ENCODE measurements at regions not wholly inside any gene's neighbourhood (a gene's known extent, or its start where the extent isn't known, plus 50 kb on each side); places are given as distances from the start of the nearest gene placed in this dataset.

DNA sequence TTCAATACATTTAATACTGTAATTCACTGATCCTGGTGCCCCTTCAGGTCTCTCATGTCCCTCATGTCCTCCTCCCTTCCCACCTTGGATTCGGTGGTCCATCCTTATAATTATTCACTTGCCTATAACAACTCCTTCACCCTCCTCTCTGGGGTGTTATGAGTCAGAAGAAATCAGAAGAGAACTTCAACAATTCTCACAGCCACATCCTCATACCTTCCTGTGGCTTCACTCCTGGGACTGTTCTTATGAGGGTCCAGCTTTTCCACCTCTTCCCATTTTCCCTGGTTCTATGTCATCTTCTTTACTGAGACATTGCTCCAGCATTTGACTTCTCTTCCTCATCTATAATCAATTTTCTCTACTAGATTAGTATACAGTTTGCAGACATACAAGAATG, 406.1 kb downstream of the NR2F1-AS1 start:
- H3F3A ChIP-seq (ENCODE audit: control insufficient read depth, insufficient read depth), result no peaks in the 10 kb centered on the region
- H3K4me3 ChIP-seq (ENCODE audit: low read length), result no peak overlapping the region
- H3K27ac ChIP-seq (ENCODE audit: low read depth, low read length), result no peak overlapping the region
- no peaks in the 10 kb centered on the region for H3K4me1 ChIP-seq (ENCODE audit: control insufficient read depth, low read length)
- TF ChIP-seq EZH2phosphoT487 (IDR thresholded peaks at IDR 0.05; ENCODE audit: borderline replicate concordance, low read length) (no peak), CTCF (IDR thresholded peaks at IDR 0.05; ENCODE audit: low read depth, low read length, poor library complexity, severe bottlenecking) (no peak)
- no peaks in the 10 kb centered on the region for H3K9me2 ChIP-seq (replicated peaks; ENCODE audit: control insufficient read depth, low read length)
- no peaks in the 10 kb centered on the region for H3K79me2 ChIP-seq (ENCODE audit: control insufficient read depth, low read length)
- H3K9me3 ChIP-seq (ENCODE audit: control insufficient read depth, insufficient read depth, low read length), result no peaks in the 10 kb centered on the region
- H4K20me1 ChIP-seq (ENCODE audit: control insufficient read depth, insufficient read depth, low read depth, low read length), result no peaks in the 10 kb centered on the region
- no peaks in the 10 kb centered on the region for H3K27me3 ChIP-seq (ENCODE audit: control insufficient read depth, low read length)
- H3K4me2 ChIP-seq (ENCODE audit: low read length), result no peak overlapping the region
- no peaks in the 10 kb centered on the region for H3K36me3 ChIP-seq (ENCODE audit: control insufficient read depth, low read length)

DNA sequence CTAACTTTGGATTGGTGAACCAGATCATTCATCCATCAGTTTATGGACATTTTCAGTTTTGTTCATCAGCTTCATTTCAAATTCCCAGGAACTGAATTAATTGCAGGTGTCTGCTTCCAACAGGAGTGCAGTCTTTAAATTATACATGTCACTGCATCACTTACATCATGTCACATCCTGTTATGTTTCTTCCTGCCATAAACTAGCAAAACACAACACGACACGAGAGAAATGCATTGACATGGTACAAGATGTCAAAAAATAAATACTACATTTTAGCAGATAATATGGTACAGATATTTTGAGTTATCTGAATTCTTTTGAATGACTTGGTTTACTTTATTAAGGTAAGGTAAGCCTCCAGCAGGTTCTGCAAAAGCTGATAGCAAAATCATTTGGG, 415.5 kb downstream of the NR2F1-AS1 start:
- Histone ChIP-seq H3F3A (ENCODE audit: control insufficient read depth, insufficient read depth) (no peaks in the 10 kb centered on the region), H3K9me3 (ENCODE audit: control insufficient read depth, insufficient read depth, low read length) (no peaks in the 10 kb centered on the region), H3K36me3 (ENCODE audit: control insufficient read depth, low read length) (no peaks in the 10 kb centered on the region), H4K20me1 (ENCODE audit: control insufficient read depth, insufficient read depth, low read depth, low read length) (no peaks in the 10 kb centered on the region), H3K27ac (ENCODE audit: low read depth, low read length) (no peak overlapping the region), H3K9me2 (replicated peaks; ENCODE audit: control insufficient read depth, low read length) (no peaks in the 10 kb centered on the region), H3K27me3 (ENCODE audit: control insufficient read depth, low read length) (no peaks in the 10 kb centered on the region), H3K4me3 (ENCODE audit: low read length) (no peak overlapping the region), H3K79me2 (ENCODE audit: control insufficient read depth, low read length) (no peaks in the 10 kb centered on the region), H3K4me1 (ENCODE audit: control insufficient read depth, low read length) (no peaks in the 10 kb centered on the region), H3K4me2 (ENCODE audit: low read length) (no peak overlapping the region)
- TF ChIP-seq CTCF (IDR thresholded peaks at IDR 0.05; ENCODE audit: low read depth, low read length, poor library complexity, severe bottlenecking) (no peak), EZH2phosphoT487 (IDR thresholded peaks at IDR 0.05; ENCODE audit: borderline replicate concordance, low read length) (no peak)

- Histone ChIP-seq H3K4me2 (ENCODE audit: low read length) (no peak overlapping the region), H3K79me2 (ENCODE audit: control insufficient read depth, low read length) (no peaks in the 10 kb centered on the region), H3K36me3 (ENCODE audit: control insufficient read depth, low read length) (no peaks in the 10 kb centered on the region), H3K9me3 (ENCODE audit: control insufficient read depth, insufficient read depth, low read length) (no peaks in the 10 kb centered on the region), H3K27ac (ENCODE audit: low read depth, low read length) (no peak overlapping the region), H3K9me2 (replicated peaks; ENCODE audit: control insufficient read depth, low read length) (no peaks in the 10 kb centered on the region), H3K4me3 (ENCODE audit: low read length) (no peak overlapping the region), H4K20me1 (ENCODE audit: control insufficient read depth, insufficient read depth, low read depth, low read length) (no peaks in the 10 kb centered on the region), H3K4me1 (ENCODE audit: control insufficient read depth, low read length) (no peaks in the 10 kb centered on the region), H3F3A (ENCODE audit: control insufficient read depth, insufficient read depth) (no peaks in the 10 kb centered on the region), H3K27me3 (ENCODE audit: control insufficient read depth, low read length) (no peaks in the 10 kb centered on the region)
- TF ChIP-seq EZH2phosphoT487 (IDR thresholded peaks at IDR 0.05; ENCODE audit: borderline replicate concordance, low read length) (no peak), CTCF (IDR thresholded peaks at IDR 0.05; ENCODE audit: low read depth, low read length, poor library complexity, severe bottlenecking) (no peak)
Measured at GRCh38 chr5:93164690-93165089, 416.3 kb downstream of the NR2F1-AS1 start.

Measured in DOHH2 (cell line).